Calu3 (cell line): ENCODE measurements at regions not wholly inside any gene's neighbourhood (a gene's known extent, or its start where the extent isn't known, plus 50 kb on each side); places are given as distances from the start of the nearest gene placed in this dataset.

Source experiments
- BruUV-seq: library from RNA; stranded (reverse); fragments of 400-500 nt; replicated peaks from 2 replicates; lab custom pipeline; 2021; lab: Mats Ljungman, UMichigan
- CTCF ChIA-PET: fragments of 300-600 bp; sonication (Branson Sonifier 250); formaldehyde crosslinking; loops from one replicate; lab custom pipeline; 2022; ENCODE audit warnings: antibody characterized with exemption; lab: Charles Lee
- DNase-seq: peaks from one replicate; pipeline ENCODE4 v3.0.0; 2022
- H3K27ac Mint-ChIP-seq: one replicate; pipeline ENCODE4 v1.8.0; 2022; ENCODE audit warnings: mixed read lengths; ENCODE audit not compliant: unreplicated experiment
- H3K27me3 Mint-ChIP-seq: one replicate; pipeline ENCODE4 v1.8.0; 2022; ENCODE audit warnings: mixed read lengths; ENCODE audit not compliant: unreplicated experiment
- H3K36me3 Mint-ChIP-seq: one replicate; pipeline ENCODE4 v1.8.0; 2022; ENCODE audit warnings: mild to moderate bottlenecking, moderate library complexity, mixed read lengths; ENCODE audit not compliant: insufficient read depth, unreplicated experiment
- H3K4me1 Mint-ChIP-seq: one replicate; pipeline ENCODE4 v1.8.0; 2022; ENCODE audit warnings: mild to moderate bottlenecking, low read depth, mixed read lengths; ENCODE audit not compliant: unreplicated experiment
- H3K4me3 Mint-ChIP-seq: one replicate; pipeline ENCODE4 v1.8.0; 2022; ENCODE audit warnings: mild to moderate bottlenecking, low read depth, moderate library complexity, mixed read lengths; ENCODE audit not compliant: unreplicated experiment
- H3K9me3 Mint-ChIP-seq: one replicate; pipeline ENCODE4 v1.8.0; 2022; ENCODE audit warnings: low read depth, mixed read lengths; ENCODE audit not compliant: unreplicated experiment
- CTCF ChIP-seq: fragments of 200-600 bp; IDR thresholded peaks from one replicate; pipeline ENCODE4 v1.8.0; 2022; ENCODE audit warnings: antibody characterized with exemption; ENCODE audit not compliant: unreplicated experiment
- intact Hi-C: fragments of 100-400 bp; cut with micrococcal nuclease; formaldehyde crosslinking; loops from one replicate; pipeline ENCODE4 v1.10.0; 2022; ENCODE audit not compliant: unreplicated experiment

GRCh38 chr6:2449572-2449940, 204.2 kb upstream of the GMDS start:
- Mint-ChIP-seq H3K4me3 (no peak overlapping the region), H3K9me3 (no peaks in the 10 kb centered on the region), H3K27me3 (no peaks in the 10 kb centered on the region), H3K4me1 (peaks cover 14% of the 10 kb centered on the region), H3K36me3 (peaks cover 6% of the 10 kb centered on the region), H3K27ac (peak overlapping the region; percentile 73)
- CTCF ChIA-PET: interaction anchor here (0.7 to 2.4 kb wide), 2 partner anchors 185 to 241 kb away, joined by 5 read pairs; no protein-coding TSS in a partner anchor
- BruUV-seq: no TSS peak
- no peak for DNase-seq
- no peak for TF ChIP-seq CTCF
- intact Hi-C loops: loop anchor here (2.0 to 10.0 kb wide), 4 partner anchors 92 to 845 kb away; no protein-coding TSS in a partner anchor

- CTCF ChIA-PET: interaction anchor here (0.7 to 2.4 kb wide), 2 partner anchors 185 to 240 kb away, joined by 5 read pairs; no protein-coding TSS in a partner anchor
- peak overlapping the region; percentile 66 for H3K4me3 Mint-ChIP-seq
Observed at GRCh38 chr6:2448826-2449571, 203.6 kb upstream of the GMDS start.

GRCh38 chr6:2447931-2448330, 202.5 kb upstream of the GMDS start:
- CTCF ChIA-PET: interaction anchor here (2.4 kb wide), 1 partner anchor 239 kb away, joined by 5 read pairs; no protein-coding TSS in a partner anchor
- no TSS peak for BruUV-seq
- H3K27ac Mint-ChIP-seq: no peak overlapping the region
- no peak overlapping the region for H3K4me3 Mint-ChIP-seq
- no peak for DNase-seq
- H3K4me1 Mint-ChIP-seq: peaks cover 14% of the 10 kb centered on the region
- no peaks in the 10 kb centered on the region for H3K27me3 Mint-ChIP-seq
- intact Hi-C loops: loop anchor here (2.0 to 10.0 kb wide), 4 partner anchors 91 to 843 kb away; no protein-coding TSS in a partner anchor
- H3K36me3 Mint-ChIP-seq: peaks cover 6% of the 10 kb centered on the region
- H3K9me3 Mint-ChIP-seq: no peaks in the 10 kb centered on the region
- TF ChIP-seq CTCF: no peak

More at GRCh38 chr6:2448826-2449571, 203.6 kb upstream of the GMDS start:
- no peaks in the 10 kb centered on the region for H3K27me3 Mint-ChIP-seq
- intact Hi-C loops: loop anchor here (2.0 to 10.0 kb wide), 4 partner anchors 92 to 844 kb away; no protein-coding TSS in a partner anchor
- H3K27ac Mint-ChIP-seq: peak overlapping the region; percentile 73
- peaks cover 6% of the 10 kb centered on the region for H3K36me3 Mint-ChIP-seq
- H3K9me3 Mint-ChIP-seq: no peaks in the 10 kb centered on the region
- DNase-seq: peak; percentile 45
- peak; percentile 44 for TF ChIP-seq CTCF
- peaks cover 14% of the 10 kb centered on the region for H3K4me1 Mint-ChIP-seq
- no TSS peak for BruUV-seq

DNA sequence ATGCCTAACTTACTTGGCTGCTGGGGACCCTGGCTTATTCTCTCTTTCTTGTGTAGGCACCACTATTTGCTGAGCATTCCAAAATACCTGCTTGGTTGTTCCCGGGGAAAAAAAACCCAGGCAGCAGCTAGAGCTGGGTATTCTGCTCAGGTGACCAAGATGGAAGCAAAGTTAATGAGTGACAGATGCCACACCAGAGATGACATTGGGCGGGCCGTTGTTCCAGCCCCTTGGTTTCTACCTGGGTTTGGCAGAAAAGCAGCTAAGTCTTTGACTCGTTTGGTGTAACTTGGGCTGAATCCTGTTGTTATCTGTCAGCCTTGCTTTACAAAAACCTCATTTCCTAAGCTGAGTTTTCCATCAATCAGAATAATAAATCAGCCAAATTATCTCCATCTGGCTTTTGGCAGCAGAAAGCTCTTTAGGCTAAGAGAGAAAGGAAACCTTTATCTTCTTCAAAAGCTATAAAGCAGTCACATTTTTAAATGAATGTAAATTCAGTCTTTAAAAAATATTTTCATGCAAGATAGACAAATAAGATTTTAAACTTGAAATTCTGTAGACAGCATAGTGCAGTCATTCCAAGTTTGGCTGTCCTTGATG, 202.0 kb upstream of the GMDS start:
- CTCF ChIA-PET: interaction anchor here (2.4 kb wide), 1 partner anchor 239 kb away, joined by 5 read pairs; no protein-coding TSS in a partner anchor
- no peak for TF ChIP-seq CTCF
- BruUV-seq: no TSS peak

More for the DNA sequence above, 202.0 kb upstream of the GMDS start:
- Mint-ChIP-seq H3K36me3 (peaks cover 6% of the 10 kb centered on the region), H3K9me3 (no peaks in the 10 kb centered on the region), H3K27ac (no peak overlapping the region), H3K4me3 (no peak overlapping the region), H3K27me3 (no peaks in the 10 kb centered on the region), H3K4me1 (peaks cover 14% of the 10 kb centered on the region)
- intact Hi-C loops: loop anchor here (5.0 to 10.0 kb wide), 3 partner anchors 90 to 343 kb away; no protein-coding TSS in a partner anchor
- no peak for DNase-seq
